Transverse colon (tissue), 4 donors: ENCODE measurements at regions not wholly inside any gene's neighbourhood (a gene's known extent, or its start where the extent isn't known, plus 50 kb on each side); places are given as distances from the start of the nearest gene placed in this dataset.

ENCODE experiments used
- DNase-seq: peaks from one replicate; pipeline ENCODE4 v3.0.0-alpha.2; 2019
- H3K27ac ChIP-seq, 4 donors: fragments of 200-600 bp; sonication (generic); 2 replicates each; pipeline ENCODE4 v1.5.1; 2016 to 2018; ENCODE audit warnings: inconsistent platforms in 4 of 4
- H3K27me3 ChIP-seq: fragments of 200-600 bp; sonication (generic); 2 replicates; pipeline ENCODE4 v1.5.1; 2017; ENCODE audit warnings: inconsistent platforms
- H3K36me3 ChIP-seq, 4 donors: fragments of 200-600 bp; sonication (generic); 2 replicates each; pipeline ENCODE4 v1.5.1; 2017 to 2019; ENCODE audit warnings: inconsistent platforms in 4 of 4
- H3K4me1 ChIP-seq, 4 donors: fragments of 200-600 bp; sonication (generic); 2 replicates each; pipeline ENCODE4 v1.5.1; 2017 to 2020; ENCODE audit warnings: inconsistent platforms in 4 of 4
- H3K4me3 ChIP-seq, 4 donors: fragments of 200-600 bp; sonication (generic); 1 replicate in 1 of 4; 2 replicates in 3 of 4; pipeline versions ENCODE4 v1.5.1 to v1.6.1; 2017 to 2019; ENCODE audit warnings: inconsistent platforms in 4 of 4
- H3K9me3 ChIP-seq, 2 donors: fragments of 200-600 bp; sonication (generic); 2 replicates each; pipeline ENCODE4 v1.5.1; 2017 to 2019; ENCODE audit warnings: inconsistent platforms in 2 of 2
- CTCF ChIP-seq, 5 experiments: fragments of 200-600 bp in 3 of 5; fragments of 450-650 bp in 2 of 5; sonication (generic) in 3 of 5; IDR thresholded peaks; 1 replicate in 2 of 5; 2 replicates in 3 of 5; pipeline ENCODE4 v1.5.1; 2016 to 2017; ENCODE audit warnings: antibody characterized with exemption in 5 of 5, inconsistent platforms in 3 of 5, mild to moderate bottlenecking in 2 of 5, moderate library complexity in 1 of 5
- EP300 ChIP-seq: sonication (generic); formaldehyde crosslinking; IDR thresholded peaks from one replicate; pipeline ENCODE4 v1.6.1; 2017; ENCODE audit warnings: antibody characterized with exemption, low read depth
- POLR2A ChIP-seq: fragments of 450-650 bp; IDR thresholded peaks from one replicate; pipeline ENCODE4 v1.6.1; 2016; ENCODE audit warnings: antibody characterized with exemption, mild to moderate bottlenecking, moderate library complexity
- POLR2AphosphoS5 ChIP-seq, 3 donors: sonication (generic); formaldehyde crosslinking; IDR thresholded peaks; one replicate each; pipeline ENCODE4 v1.6.1; 2016; ENCODE audit warnings: antibody characterized with exemption in 3 of 3
- WGBS, 2 donors: methylation state at CpG; one replicate each; pipeline ENCODE4 v1.1.5; 2018; ENCODE audit warnings: low coverage in 1 of 2; 5-methylcytosine and 5-hydroxymethylcytosine counted together
- in situ Hi-C, 4 donors: fragments of 200-750 bp; cut with MboI; loops; one replicate each; pipeline versions ENCODE4 v1.15.0 to v1.15.1; 2017; ENCODE audit warnings: low sequenced_read_pairs in 3 of 4, low pct_ligation_motif_present in 1 of 4, low pct_unique_long_range_greater_than_20kb in 1 of 4
- intact Hi-C: fragments of 100-400 bp; cut with DNase I; formaldehyde crosslinking; loops from one replicate; pipeline ENCODE4 v1.15.1; 2023; ENCODE audit warnings: low total_unique reads

- Histone ChIP-seq H3K4me1 (no peaks in the 10 kb centered on the region), H3K27me3 (no peaks in the 10 kb centered on the region), H3K4me3 (no peak overlapping the region), H3K36me3 (no peaks in the 10 kb centered on the region), H3K9me3 (no peaks in the 10 kb centered on the region), H3K27ac (no peak overlapping the region)
- in situ Hi-C loops = no loop called here
- no peak for DNase-seq
- intact Hi-C loops = no loop called here
- TF ChIP-seq EP300 = no peak
- TF ChIP-seq CTCF (IDR thresholded peaks at IDR 0.05) = no peak
- TF ChIP-seq POLR2A = no peak
- no peak for TF ChIP-seq POLR2AphosphoS5 (IDR thresholded peaks at IDR 0.05)
Measured at GRCh38 chr18:29057703-29058102, 880.8 kb upstream of the CDH2 start.

GRCh38 chr18:29056800-29057199 is 879.9 kb upstream of the CDH2 start:
- intact Hi-C loops (no loop called here), in situ Hi-C loops (no loop called here)
- Histone ChIP-seq H3K27ac (no peak overlapping the region), H3K9me3 (no peaks in the 10 kb centered on the region), H3K4me3 (no peak overlapping the region), H3K27me3 (no peaks in the 10 kb centered on the region), H3K4me1 (no peaks in the 10 kb centered on the region), H3K36me3 (no peaks in the 10 kb centered on the region)
- DNase-seq = no peak
- TF ChIP-seq POLR2AphosphoS5 (IDR thresholded peaks at IDR 0.05) (no peak), EP300 (no peak), CTCF (IDR thresholded peaks at IDR 0.05) (no peak), POLR2A (no peak)
- WGBS, 2 donors = 58 to 69% methylated on average over 2 of the region's 2 CpGs

- TF ChIP-seq POLR2AphosphoS5 (IDR thresholded peaks at IDR 0.05) (no peak), EP300 (no peak), POLR2A (no peak), CTCF (IDR thresholded peaks at IDR 0.05) (no peak)
- no peaks in the 10 kb centered on the region for H3K4me1 ChIP-seq
- no peak overlapping the region for H3K4me3 ChIP-seq
- in situ Hi-C loops (no loop called here), intact Hi-C loops (no loop called here)
- H3K9me3 ChIP-seq = no peaks in the 10 kb centered on the region
- no peak for DNase-seq
- no peaks in the 10 kb centered on the region for H3K27me3 ChIP-seq
- 86 to 100% methylated on average over 1 of the region's 1 CpG for WGBS, 2 donors
- no peaks in the 10 kb centered on the region for H3K36me3 ChIP-seq
- no peak overlapping the region for H3K27ac ChIP-seq
Measured at GRCh38 chr18:29041976-29042375, 865.0 kb upstream of the CDH2 start.

GRCh38 chr18:29034113-29034856 is 857.4 kb upstream of the CDH2 start:
- 80 to 83% methylated on average over 3 of the region's 3 CpGs for WGBS, 2 donors
- Histone ChIP-seq H3K36me3 (no peaks in the 10 kb centered on the region), H3K4me1 (no peaks in the 10 kb centered on the region), H3K9me3 (no peaks in the 10 kb centered on the region), H3K4me3 (no peak overlapping the region), H3K27me3 (no peaks in the 10 kb centered on the region), H3K27ac (no peak overlapping the region)
- TF ChIP-seq EP300 (no peak), POLR2AphosphoS5 (IDR thresholded peaks at IDR 0.05) (no peak), CTCF (IDR thresholded peaks at IDR 0.05) (no peak), POLR2A (no peak)
- intact Hi-C loops = no loop called here
- in situ Hi-C loops = no loop called here
- no peak for DNase-seq
